Esophagus squamous epithelium (tissue), 4 donors: ENCODE measurements at regions not wholly inside any gene's neighbourhood (a gene's known extent, or its start where the extent isn't known, plus 50 kb on each side); places are given as distances from the start of the nearest gene placed in this dataset.

Experiments
- POLR2A ChIP-seq, 4 donors: fragments of 450-650 bp; IDR thresholded peaks; one replicate each; pipeline ENCODE4 v1.6.1; 2017; ENCODE audit warnings: antibody characterized with exemption in 4 of 4, mild to moderate bottlenecking in 4 of 4, moderate library complexity in 3 of 4
- TF ChIP-seq, protein P1 (sequence below), 6 experiments: fragments of 450-650 bp in 4 of 6; fragments of 200-600 bp in 2 of 6; sonication (generic) in 2 of 6; IDR thresholded peaks; one replicate each; pipeline ENCODE4 v1.5.1; 2016 to 2019; ENCODE audit warnings: antibody characterized with exemption in 6 of 6, mild to moderate bottlenecking in 4 of 6, moderate library complexity in 4 of 6

DNA sequence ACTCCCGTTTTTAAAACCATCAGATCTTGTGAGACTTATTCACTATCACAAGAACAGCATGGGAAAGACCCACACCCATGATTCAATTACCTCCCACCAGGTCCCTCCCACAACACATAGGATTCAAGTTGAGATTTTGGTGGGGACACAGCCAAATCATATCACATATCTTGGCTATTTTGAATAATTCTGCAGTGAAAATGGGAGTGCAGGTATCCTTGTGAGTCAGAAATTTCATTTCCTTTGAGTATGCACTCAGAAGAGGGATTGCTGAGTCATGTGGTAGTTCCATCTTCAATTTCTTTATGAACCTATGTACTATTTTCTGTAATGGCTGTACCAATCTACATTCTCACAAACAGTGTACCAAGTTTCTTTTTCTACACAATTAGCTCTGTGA lies 125.8 kb downstream of the ANKRD7 start:
- TF ChIP-seq, protein P1, sequence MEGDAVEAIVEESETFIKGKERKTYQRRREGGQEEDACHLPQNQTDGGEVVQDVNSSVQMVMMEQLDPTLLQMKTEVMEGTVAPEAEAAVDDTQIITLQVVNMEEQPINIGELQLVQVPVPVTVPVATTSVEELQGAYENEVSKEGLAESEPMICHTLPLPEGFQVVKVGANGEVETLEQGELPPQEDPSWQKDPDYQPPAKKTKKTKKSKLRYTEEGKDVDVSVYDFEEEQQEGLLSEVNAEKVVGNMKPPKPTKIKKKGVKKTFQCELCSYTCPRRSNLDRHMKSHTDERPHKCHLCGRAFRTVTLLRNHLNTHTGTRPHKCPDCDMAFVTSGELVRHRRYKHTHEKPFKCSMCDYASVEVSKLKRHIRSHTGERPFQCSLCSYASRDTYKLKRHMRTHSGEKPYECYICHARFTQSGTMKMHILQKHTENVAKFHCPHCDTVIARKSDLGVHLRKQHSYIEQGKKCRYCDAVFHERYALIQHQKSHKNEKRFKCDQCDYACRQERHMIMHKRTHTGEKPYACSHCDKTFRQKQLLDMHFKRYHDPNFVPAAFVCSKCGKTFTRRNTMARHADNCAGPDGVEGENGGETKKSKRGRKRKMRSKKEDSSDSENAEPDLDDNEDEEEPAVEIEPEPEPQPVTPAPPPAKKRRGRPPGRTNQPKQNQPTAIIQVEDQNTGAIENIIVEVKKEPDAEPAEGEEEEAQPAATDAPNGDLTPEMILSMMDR (IDR thresholded peaks at IDR 0.05) = no peak
- no peak for TF ChIP-seq POLR2A (IDR thresholded peaks at IDR 0.05)
